Common myeloid progenitor, CD34-positive (primary cell): ENCODE measurements at regions not wholly inside any gene's neighbourhood (a gene's known extent, or its start where the extent isn't known, plus 50 kb on each side); places are given as distances from the start of the nearest gene placed in this dataset.

Source experiments
- CTCF ChIA-PET: fragments of 350-600 bp; sonication (Branson Sonifier 250); formaldehyde crosslinking; loops from one replicate; lab custom pipeline; 2021; ENCODE audit warnings: antibody characterized with exemption; lab: Charles Lee
- POLR2A ChIA-PET: fragments of 350-600 bp; sonication (Branson Sonifier 250); formaldehyde crosslinking; loops from one replicate; lab custom pipeline; 2021; ENCODE audit warnings: antibody characterized with exemption; lab: Charles Lee
- DNase-seq, 3 donors: peaks; one replicate each; pipeline versions ENCODE4 v3.0.0 to v3.0.0-alpha.2; 2013
- H3K27ac ChIP-seq, 2 experiments: 1 replicate in 1 of 2; 2 replicates in 1 of 2; pipeline ENCODE4 v1.7.0; 2013; ENCODE audit warnings: inconsistent platforms in 2 of 2, low read length in 2 of 2, mild to moderate bottlenecking in 2 of 2, low read depth in 1 of 2, moderate library complexity in 1 of 2; ENCODE audit not compliant: severe bottlenecking in 2 of 2, insufficient read depth in 1 of 2, poor library complexity in 1 of 2
- H3K27me3 ChIP-seq, 5 experiments: replicated peaks in 2 of 5; 1 replicate in 3 of 5; 2 replicates in 2 of 5; pipeline versions ENCODE4 v1.6.1 to v1.7.0; 2013; ENCODE audit warnings: low read length in 4 of 5, mild to moderate bottlenecking in 2 of 5, moderate library complexity in 2 of 5, inconsistent platforms in 1 of 5; ENCODE audit not compliant: insufficient read depth in 5 of 5, control insufficient read depth in 4 of 5
- H3K36me3 ChIP-seq, 4 experiments: 1 replicate in 2 of 4; 2 replicates in 2 of 4; pipeline versions ENCODE4 v1.6.1 to v1.7.0; 2013; ENCODE audit warnings: low read length in 3 of 4, control low read depth in 1 of 4, mild to moderate bottlenecking in 1 of 4; ENCODE audit not compliant: control insufficient read depth in 4 of 4, insufficient read depth in 4 of 4
- H3K4me1 ChIP-seq, 4 experiments: 1 replicate in 3 of 4; 2 replicates in 1 of 4; pipeline versions ENCODE4 v1.6.1 to v1.7.1; 2013; ENCODE audit warnings: low read length in 3 of 4, mild to moderate bottlenecking in 3 of 4, control low read depth in 1 of 4, inconsistent platforms in 1 of 4, moderate library complexity in 1 of 4; ENCODE audit not compliant: control insufficient read depth in 4 of 4, insufficient read depth in 4 of 4; ENCODE audit errors: control extremely low read depth in 1 of 4
- H3K4me3 ChIP-seq, 7 experiments: 1 replicate in 4 of 7; 2 replicates in 3 of 7; pipeline versions ENCODE4 v1.5.1 to v1.7.0; 2013; ENCODE audit warnings: mild to moderate bottlenecking in 7 of 7, low read length in 6 of 7, moderate library complexity in 6 of 7, inconsistent platforms in 2 of 7, low read depth in 2 of 7, control low read depth in 1 of 7; ENCODE audit not compliant: insufficient read depth in 4 of 7, control insufficient read depth in 1 of 7; ENCODE audit errors: extremely low read depth in 1 of 7
- H3K9me3 ChIP-seq, 5 experiments: 1 replicate in 4 of 5; 2 replicates in 1 of 5; pipeline versions ENCODE4 v1.6.1 to v1.7.1; 2013; ENCODE audit warnings: low read length in 4 of 5, mild to moderate bottlenecking in 2 of 5, inconsistent platforms in 1 of 5, low read depth in 1 of 5, moderate library complexity in 1 of 5; ENCODE audit not compliant: control insufficient read depth in 4 of 5, insufficient read depth in 2 of 5; ENCODE audit errors: control extremely low read depth in 1 of 5
- WGBS: methylation state at CpG from one replicate; pipeline ENCODE4 v1.1.5; 2013; ENCODE audit not compliant: insufficient coverage; 5-methylcytosine and 5-hydroxymethylcytosine counted together

DNA sequence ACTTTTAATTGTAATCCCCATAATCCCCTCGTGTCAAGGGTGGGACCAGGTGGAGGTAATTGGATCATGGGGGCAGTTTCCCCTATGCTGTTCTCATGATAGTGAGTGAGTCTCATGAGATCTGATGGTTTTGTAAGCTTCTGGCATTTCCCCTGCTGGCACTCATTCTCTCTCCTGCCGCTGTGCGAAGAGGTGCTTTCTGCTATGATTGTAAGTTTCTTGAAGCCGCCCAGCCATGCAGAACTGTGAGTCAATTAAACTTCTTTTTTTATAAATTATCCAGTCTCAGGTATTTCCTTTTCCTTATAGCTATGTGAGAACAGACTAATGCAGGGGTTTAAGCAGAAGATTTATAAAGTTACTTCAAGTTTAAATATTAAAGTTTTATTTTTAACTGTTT is 655.2 kb downstream of the EPHA4 start:
- Histone ChIP-seq H3K36me3 (no peaks in the 10 kb centered on the region), H3K27ac (no peak overlapping the region), H3K9me3 (no peaks in the 10 kb centered on the region), H3K4me3 (no peak overlapping the region), H3K4me1 (no peaks in the 10 kb centered on the region), H3K27me3 (no peaks in the 10 kb centered on the region)
- DNase-seq, result no peak
- 100% methylated on average over 2 of the region's 4 CpGs for WGBS
- POLR2A ChIA-PET, result no interaction called here
- CTCF ChIA-PET, result no interaction called here

DNA sequence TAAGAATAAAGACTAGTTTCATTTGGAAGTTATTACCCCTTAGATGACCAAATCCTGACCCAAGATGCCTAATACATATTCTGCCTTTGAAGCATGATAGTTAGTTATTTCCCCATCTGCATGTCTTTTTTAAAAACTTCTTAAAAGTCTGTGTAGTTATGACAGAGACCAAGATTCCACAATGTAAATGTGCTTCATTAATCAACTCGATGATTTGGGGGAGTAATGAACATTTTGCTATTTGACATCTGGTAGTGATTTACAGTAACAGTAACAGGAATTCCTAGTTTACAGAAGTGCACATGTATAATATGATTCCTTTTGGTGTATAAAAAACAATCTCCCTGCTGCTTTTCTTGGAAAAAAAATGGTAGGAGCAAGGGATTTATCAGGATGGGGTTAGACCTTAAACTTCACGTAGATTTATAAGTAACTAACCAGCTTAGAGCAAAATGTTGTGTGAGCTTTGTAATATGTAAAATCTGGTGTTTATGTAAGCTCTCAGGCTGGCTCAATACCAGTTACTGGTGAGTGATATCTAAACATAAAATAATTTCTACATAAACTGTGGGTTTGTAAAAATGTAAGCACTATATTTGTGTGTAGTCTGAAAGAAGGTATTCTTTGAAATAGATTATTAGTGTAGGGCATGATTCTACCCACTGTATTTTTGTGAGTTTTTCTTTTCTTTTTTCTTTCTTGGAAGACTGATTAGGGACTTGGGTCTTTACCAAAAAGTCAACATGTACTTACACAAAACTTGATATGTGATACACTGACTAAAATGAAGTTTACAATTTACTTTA is 641.6 kb downstream of the EPHA4 start:
- ChIA-PET CTCF (no interaction called here), POLR2A (no interaction called here)
- Histone ChIP-seq H3K4me3 (no peak overlapping the region), H3K36me3 (no peaks in the 10 kb centered on the region), H3K27ac (no peak overlapping the region), H3K4me1 (no peaks in the 10 kb centered on the region), H3K9me3 (peaks cover 0 to 14% (median 0%) of the 10 kb centered on the region in 5 experiments), H3K27me3 (no peaks in the 10 kb centered on the region)
- WGBS, result 88% methylated on average over 1 of the region's 2 CpGs
- no peak for DNase-seq

DNA sequence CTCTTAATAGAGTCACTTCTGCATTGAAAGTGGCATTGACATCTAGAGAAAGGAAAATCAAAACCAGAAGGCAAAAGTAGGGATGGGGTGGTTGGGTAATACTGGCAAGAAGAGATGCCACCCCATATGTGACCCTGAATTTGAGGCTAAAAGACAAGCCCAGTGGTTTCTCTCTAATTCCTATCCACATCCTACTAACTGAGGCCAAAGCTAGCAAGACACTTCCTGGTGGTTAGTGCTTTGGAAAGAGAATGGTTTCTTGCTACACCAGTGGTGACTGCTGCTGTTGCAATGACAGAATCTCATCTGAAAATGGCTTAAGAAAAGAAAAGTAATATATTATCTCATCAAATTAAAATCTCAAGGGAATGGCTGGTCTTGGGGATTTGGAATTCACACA is 640.6 kb downstream of the EPHA4 start:
- no peak overlapping the region for H3K4me3 ChIP-seq
- H3K4me1 ChIP-seq, result no peaks in the 10 kb centered on the region
- ChIA-PET POLR2A (no interaction called here), CTCF (no interaction called here)
- no peak overlapping the region for H3K27ac ChIP-seq
- no peak for DNase-seq
- no peaks in the 10 kb centered on the region for H3K36me3 ChIP-seq
- H3K27me3 ChIP-seq, result no peaks in the 10 kb centered on the region
- H3K9me3 ChIP-seq, result peaks cover 0 to 4% (median 0%) of the 10 kb centered on the region in 5 experiments

DNA sequence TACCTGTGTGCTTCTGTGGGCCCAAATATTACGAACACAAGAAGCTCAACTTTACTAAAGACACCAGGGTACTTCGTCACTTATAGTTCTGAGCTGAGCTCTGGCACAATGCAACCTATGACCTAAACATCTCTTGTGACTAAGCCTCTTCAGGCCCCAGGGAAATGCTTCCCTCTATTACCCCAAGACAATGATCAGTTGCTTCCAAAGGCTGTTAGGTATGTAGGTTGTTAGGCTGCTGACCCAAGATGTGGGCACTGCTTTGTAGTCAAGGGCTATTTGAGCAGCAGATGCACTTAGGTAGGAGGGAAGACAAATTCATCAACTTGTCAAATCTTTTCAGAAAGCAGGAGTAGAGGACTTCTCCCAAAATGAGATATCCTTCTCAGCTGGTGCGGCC is 640.1 kb downstream of the EPHA4 start:
- no peak for DNase-seq
- CTCF ChIA-PET, result no interaction called here
- Histone ChIP-seq H3K4me1 (no peaks in the 10 kb centered on the region), H3K36me3 (no peaks in the 10 kb centered on the region), H3K9me3 (peaks cover 0 to 3% (median 0%) of the 10 kb centered on the region in 5 experiments), H3K27ac (no peak overlapping the region), H3K4me3 (no peak overlapping the region), H3K27me3 (no peaks in the 10 kb centered on the region)
- POLR2A ChIA-PET, result no interaction called here
- WGBS, result 86% methylated on average over 1 of the region's 3 CpGs

DNA sequence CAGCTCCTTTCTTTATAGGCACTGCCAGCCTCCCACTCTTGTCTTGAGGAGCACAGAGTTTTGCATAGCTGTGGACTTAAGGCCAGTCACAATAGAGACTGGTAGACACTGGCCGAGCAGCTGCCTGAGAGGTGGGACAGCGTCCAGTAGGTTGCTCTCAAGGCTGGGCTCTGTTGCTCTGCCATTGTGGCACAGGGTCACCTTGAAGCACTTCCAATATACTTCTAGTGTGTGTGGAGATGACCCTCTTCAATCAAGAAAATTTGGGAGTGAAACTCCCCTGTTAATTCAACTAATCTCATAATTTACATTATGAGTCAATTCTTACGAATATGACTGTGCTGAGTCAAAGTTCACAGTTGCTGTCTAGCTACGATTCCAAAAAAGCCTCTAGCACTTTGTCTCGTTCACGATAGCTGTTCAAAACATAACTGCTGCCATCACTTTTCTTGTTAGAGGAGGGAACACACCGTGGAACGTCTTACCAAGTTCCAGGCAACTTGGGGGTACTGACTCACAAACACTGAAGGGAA is 636.2 kb downstream of the EPHA4 start:
- CTCF ChIA-PET, result no interaction called here

DNA sequence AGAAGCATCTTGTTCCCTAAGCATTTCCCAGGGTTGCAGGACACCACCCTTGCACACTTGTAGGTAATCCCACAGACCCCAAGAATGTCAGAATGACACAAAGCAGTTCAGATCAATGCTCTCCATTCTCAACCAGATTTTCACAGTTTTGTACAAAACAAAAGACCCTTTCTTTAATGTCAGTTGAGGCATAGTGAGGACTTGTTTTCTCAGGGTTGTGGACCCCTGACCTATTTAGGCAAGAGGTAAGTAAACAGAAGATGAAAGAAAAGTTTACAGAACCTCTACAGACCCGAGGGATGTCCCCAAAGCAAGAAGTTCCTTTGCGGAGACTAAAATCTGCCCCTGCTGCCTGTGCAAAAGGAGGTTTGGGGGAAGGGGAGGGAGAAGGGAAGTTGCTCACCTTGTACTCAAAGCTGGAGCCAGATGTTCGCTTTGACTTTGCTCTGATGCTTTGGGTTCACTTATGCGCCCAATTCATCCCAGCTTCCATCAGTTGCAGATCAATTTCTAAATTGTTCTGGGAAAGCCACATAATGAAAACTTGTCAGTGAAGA is 635.4 kb downstream of the EPHA4 start:
- peaks cover 0 to 2% (median 0%) of the 10 kb centered on the region in 5 experiments for H3K27me3 ChIP-seq
- ChIA-PET POLR2A (no interaction called here), CTCF (no interaction called here)
- DNase-seq, result no peak
- WGBS, result 82% methylated on average over 3 of the region's 4 CpGs
- H3K36me3 ChIP-seq, result no peaks in the 10 kb centered on the region
- H3K27ac ChIP-seq, result no peak overlapping the region
- no peaks in the 10 kb centered on the region for H3K4me1 ChIP-seq
- H3K4me3 ChIP-seq, result no peak overlapping the region
- no peaks in the 10 kb centered on the region for H3K9me3 ChIP-seq

More for the DNA sequence above, 636.2 kb downstream of the EPHA4 start:
- H3K4me1 ChIP-seq, result no peaks in the 10 kb centered on the region
- no peaks in the 10 kb centered on the region for H3K36me3 ChIP-seq
- H3K4me3 ChIP-seq, result no peak overlapping the region
- 95% methylated on average over 8 of the region's 8 CpGs for WGBS
- H3K9me3 ChIP-seq, result no peaks in the 10 kb centered on the region
- POLR2A ChIA-PET, result no interaction called here
- peaks cover 0 to 2% (median 0%) of the 10 kb centered on the region in 5 experiments for H3K27me3 ChIP-seq
- H3K27ac ChIP-seq, result no peak overlapping the region
- DNase-seq, result no peak

DNA sequence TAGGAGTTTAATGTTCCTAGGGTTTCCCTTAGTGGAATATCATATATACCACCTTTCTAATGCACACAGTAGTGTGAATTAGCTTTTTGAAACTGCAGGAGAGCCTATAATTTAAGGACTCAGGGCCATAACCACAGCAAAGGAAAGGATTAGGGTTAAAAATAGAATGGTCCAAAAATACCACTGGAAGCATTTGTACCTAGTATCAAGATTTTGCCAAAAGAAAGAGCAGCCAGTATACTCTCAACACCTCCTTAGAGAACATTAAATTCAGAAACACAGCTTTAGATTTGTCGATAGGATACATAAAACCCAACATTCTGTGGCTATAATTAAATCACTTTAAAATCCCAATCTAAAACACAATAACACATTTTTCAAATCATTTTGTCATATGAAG is 634.9 kb downstream of the EPHA4 start:
- WGBS, result no CpG with 5 or more reads among the region's 1 CpG
- Histone ChIP-seq H3K4me3 (no peak overlapping the region), H3K36me3 (no peaks in the 10 kb centered on the region), H3K27me3 (peaks cover 0 to 2% (median 0%) of the 10 kb centered on the region in 5 experiments), H3K27ac (no peak overlapping the region), H3K9me3 (no peaks in the 10 kb centered on the region), H3K4me1 (no peaks in the 10 kb centered on the region)
- POLR2A ChIA-PET, result no interaction called here
- no peak for DNase-seq
- CTCF ChIA-PET, result no interaction called here
